DMS 273 (cell line): ENCODE measurements at regions not wholly inside any gene's neighbourhood (a gene's known extent, or its start where the extent isn't known, plus 50 kb on each side); places are given as distances from the start of the nearest gene placed in this dataset.
"Not testable (repeated sequence)": the region's sequence is repeated elsewhere in the genome, so short reads cannot be mapped to it uniquely, and the experiment has no call there.

Experiments used
- DNase-seq: peaks from one replicate; lab custom pipeline; 2025; ENCODE audit not compliant: unreplicated experiment; lab: John Stamatoyannopoulos, UW

- DNase-seq, result no peak
Measured at GRCh38 chr15:54779271-54779670, 417.5 kb downstream of the RSL24D1 start.

GRCh38 chr15:54776410-54776809, 420.3 kb downstream of the RSL24D1 start:
- DNase-seq, result no peak

DNA sequence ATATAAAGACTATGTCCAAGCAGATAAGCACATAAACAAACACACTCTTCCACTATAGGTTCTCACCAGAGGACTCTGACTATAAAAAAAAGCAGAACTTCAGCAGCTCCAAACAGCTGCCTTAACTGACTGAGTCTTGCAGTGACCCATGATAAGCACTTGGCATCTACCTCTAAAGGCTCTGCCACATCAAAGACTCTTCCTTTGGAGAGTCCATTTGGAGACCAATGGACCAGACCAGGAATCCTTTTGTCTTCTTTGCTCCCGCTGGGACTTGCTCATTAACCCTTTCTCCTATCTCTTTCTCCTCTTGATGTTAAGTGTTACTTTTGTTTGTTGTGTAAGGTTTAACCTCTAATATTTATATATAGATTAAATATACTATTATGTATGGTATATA, 424.1 kb downstream of the RSL24D1 start:
- DNase-seq, result no peak

DNA sequence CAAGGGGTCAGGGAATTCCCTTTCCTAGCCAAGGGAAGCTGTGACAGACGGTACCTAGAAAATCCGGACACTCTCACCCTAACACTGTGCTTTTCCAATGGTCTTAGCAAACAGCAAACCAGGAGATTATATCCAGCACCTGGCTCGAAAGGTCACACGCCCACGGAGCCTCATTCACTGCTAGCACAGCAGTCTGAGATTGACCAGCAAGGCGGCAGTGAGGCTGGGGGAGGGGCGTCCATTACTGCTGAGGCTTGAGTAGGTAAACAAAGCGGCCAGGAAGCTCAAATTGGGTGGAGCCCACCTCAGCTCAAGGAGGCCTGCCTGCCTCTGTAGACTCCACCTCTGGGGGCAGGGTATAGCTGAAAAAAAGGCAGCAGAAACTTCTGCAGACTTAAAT, 447.3 kb downstream of the RSL24D1 start:
- DNase-seq, result not testable (repeated sequence)

- DNase-seq, result no peak
Measured at GRCh38 chr15:54722342-54722986, 474.3 kb downstream of the RSL24D1 start.

DNA sequence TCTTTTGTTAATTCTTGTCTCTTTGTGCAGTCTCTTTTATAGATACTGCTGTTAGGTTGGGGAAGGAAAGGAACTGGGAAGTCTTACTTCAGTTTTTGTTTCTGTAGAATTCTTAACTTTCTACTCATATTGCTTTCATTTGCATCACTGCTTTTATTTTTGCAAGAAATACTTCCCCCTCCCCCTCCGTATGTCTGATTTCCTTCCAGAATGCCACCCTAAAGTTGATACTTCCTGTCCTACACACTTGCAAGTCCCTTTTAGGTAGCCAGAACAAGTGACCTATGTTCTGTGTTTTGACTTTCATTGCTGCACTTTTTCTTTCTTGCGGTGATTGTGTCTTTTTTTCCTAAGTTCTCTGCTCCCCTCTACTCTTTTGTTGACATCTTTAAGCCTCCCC, 477.4 kb downstream of the RSL24D1 start:
- no peak for DNase-seq

DNA sequence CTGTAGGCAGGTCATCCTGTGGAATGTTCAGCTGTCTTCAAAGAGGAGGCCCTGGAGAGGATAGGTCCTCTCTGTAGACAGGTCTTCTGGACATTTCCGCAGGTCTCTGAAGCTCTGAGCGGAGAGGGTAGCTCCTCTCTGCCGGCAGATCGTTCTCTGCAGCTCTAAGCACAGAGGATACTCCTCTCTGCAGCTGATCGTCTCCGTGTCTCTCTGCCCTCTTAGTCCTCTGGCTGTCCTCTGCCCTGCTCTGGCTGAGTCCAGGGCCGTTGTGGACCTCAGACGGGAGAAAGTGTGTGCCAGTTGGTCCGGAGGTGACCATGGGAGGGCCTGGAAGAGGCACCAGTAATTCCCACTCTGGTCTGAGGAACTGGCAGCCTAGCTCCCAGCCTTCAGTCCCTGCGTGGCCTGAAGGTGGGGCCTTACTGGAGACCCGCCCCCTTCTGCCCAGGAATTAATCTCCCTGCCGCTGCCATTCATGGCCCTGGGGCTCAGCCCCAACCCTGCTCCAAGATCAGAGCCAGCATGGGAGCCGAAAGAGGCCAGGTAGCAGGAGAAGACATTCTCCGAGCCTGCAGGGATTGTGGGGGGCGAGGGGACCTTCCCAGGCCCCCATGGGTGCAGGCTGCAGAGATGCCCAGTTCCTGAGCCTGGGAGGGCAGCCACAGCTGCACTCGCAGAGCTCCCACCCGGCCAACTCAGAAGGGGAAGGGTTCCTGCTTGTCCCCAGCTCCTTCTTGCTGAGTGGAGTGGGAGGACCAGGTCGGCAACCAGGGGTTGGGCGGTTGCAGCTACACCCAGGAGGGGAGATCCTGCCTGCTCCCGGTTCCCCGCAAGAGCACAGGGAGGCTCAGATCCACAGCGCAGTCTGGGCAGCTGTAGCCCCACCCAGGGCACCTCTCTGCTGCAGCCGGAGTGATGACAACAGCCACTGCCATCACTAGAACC, 488.7 kb downstream of the RSL24D1 start:
- no peak for DNase-seq

DNA sequence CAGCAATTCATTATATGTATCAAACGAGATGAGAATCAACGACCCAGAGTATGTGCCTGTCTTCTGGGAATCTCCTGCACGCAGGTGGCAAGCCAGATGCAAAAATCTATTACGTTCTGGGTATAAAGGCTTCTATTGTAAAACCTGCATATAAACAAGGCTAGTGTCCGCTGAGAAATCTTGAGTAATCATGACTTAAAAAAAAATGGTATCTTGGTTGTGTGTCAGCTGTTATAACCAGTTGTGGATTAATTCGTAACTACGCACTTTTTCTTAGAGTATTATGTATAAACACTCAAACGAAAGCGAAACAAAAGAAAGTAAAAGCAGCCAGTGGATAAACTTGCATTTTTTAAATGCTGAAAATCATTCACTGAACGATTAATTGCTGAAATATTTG, 509.1 kb downstream of the RSL24D1 start:
- DNase-seq, result no peak
